Neural progenitor cell (in vitro differentiated cells): ENCODE measurements at regions not wholly inside any gene's neighbourhood (a gene's known extent, or its start where the extent isn't known, plus 50 kb on each side); places are given as distances from the start of the nearest gene placed in this dataset.
"Not testable (repeated sequence)": the region's sequence is repeated elsewhere in the genome, so short reads cannot be mapped to it uniquely, and the experiment has no call there.

Experiments
- EZH2 ChIP-seq: fragments of 200-600 bp; sonication (generic); IDR thresholded peaks from 2 replicates; pipeline ENCODE4 v1.6.1; 2017; ENCODE audit warnings: antibody characterized with exemption, mild to moderate bottlenecking, moderate library complexity
- EZH2phosphoT487 ChIP-seq: fragments of 200-600 bp; sonication (generic); IDR thresholded peaks from 2 replicates; pipeline ENCODE4 v1.6.1; 2017; ENCODE audit warnings: antibody characterized with exemption
- TF ChIP-seq, protein P1 (sequence below): fragments of 200-600 bp; sonication (generic); IDR thresholded peaks from 2 replicates; pipeline ENCODE4 v1.5.1; 2017; ENCODE audit warnings: antibody characterized with exemption, mild to moderate bottlenecking

DNA sequence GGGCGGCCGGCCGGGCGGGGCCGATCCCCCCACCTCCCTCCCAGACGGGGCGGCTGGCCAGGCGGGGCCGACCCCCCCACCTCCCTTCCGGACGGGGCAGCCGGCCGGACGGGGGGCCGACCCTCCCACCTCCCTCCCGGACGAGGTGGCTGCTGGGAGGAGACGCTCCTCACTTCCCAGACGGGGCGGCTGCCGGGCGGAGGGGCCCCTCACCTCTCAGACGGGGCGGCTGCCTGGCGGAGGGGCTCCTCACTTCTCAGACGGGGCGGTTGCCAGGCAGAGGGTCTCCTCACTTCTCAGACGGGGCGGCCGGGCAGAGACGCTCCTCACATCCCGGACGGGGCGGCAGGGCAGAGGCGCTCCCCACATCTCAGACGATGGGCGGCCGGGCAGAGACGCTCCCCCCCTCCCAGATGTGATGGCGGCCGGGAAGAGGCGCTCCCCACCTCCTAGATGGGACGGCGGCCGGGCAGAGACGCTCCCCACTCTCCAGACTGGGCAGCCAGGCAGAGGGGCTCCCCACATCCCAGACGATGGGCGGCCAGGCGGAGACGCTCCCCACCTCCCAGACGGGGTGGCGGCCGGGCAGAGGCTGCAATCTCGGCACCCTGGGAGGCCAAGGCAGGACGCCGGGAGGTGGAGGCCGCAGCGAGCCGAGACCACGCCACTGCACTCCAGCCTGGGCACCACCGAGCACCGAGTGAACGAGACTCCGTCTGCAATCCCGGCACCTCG, 675.8 kb downstream of the XIRP2 start:
- TF ChIP-seq, protein P1, sequence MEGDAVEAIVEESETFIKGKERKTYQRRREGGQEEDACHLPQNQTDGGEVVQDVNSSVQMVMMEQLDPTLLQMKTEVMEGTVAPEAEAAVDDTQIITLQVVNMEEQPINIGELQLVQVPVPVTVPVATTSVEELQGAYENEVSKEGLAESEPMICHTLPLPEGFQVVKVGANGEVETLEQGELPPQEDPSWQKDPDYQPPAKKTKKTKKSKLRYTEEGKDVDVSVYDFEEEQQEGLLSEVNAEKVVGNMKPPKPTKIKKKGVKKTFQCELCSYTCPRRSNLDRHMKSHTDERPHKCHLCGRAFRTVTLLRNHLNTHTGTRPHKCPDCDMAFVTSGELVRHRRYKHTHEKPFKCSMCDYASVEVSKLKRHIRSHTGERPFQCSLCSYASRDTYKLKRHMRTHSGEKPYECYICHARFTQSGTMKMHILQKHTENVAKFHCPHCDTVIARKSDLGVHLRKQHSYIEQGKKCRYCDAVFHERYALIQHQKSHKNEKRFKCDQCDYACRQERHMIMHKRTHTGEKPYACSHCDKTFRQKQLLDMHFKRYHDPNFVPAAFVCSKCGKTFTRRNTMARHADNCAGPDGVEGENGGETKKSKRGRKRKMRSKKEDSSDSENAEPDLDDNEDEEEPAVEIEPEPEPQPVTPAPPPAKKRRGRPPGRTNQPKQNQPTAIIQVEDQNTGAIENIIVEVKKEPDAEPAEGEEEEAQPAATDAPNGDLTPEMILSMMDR = not testable (repeated sequence)
- TF ChIP-seq EZH2phosphoT487, EZH2: not testable (repeated sequence)
